CD4-positive, CD25-positive, alpha-beta regulatory T cell (primary cell): ENCODE measurements at regions not wholly inside any gene's neighbourhood (a gene's known extent, or its start where the extent isn't known, plus 50 kb on each side); places are given as distances from the start of the nearest gene placed in this dataset.

ENCODE experiments used
- ATAC-seq, 2 donors: fragments of 150-1000 bp; cut with Tn5 transposase; one replicate each; pipeline ENCODE4 v1.10.0; 2021; ENCODE audit warnings: low read depth in 2 of 2, moderate number of reproducible peaks in 2 of 2, moderate library complexity in 1 of 2
- DNase-seq, 3 donors: peaks; one replicate each; pipeline versions ENCODE4 v3.0.0 to v3.0.0-alpha.2; 2012 to 2022; ENCODE audit warnings: mixed read lengths in 1 of 3
- H3K27ac ChIP-seq: one replicate; pipeline ENCODE4 v1.7.0; 2013; ENCODE audit warnings: mild to moderate bottlenecking, low read length; ENCODE audit not compliant: insufficient read depth, poor library complexity, severe bottlenecking
- H3K27me3 ChIP-seq: one replicate; pipeline ENCODE4 v1.7.0; 2013; ENCODE audit warnings: low read length; ENCODE audit not compliant: control insufficient read depth, insufficient read depth
- H3K36me3 ChIP-seq: one replicate; pipeline ENCODE4 v1.7.0; 2013; ENCODE audit warnings: mild to moderate bottlenecking, low read length, moderate library complexity; ENCODE audit not compliant: control insufficient read depth, insufficient read depth
- H3K4me1 ChIP-seq: 2 replicates; pipeline ENCODE4 v1.7.0; 2013; ENCODE audit warnings: mild to moderate bottlenecking, low read length; ENCODE audit not compliant: insufficient read depth, control insufficient read depth, poor library complexity, severe bottlenecking
- H3K4me3 ChIP-seq: one replicate; pipeline ENCODE4 v1.7.0; 2013; ENCODE audit warnings: low read depth, mild to moderate bottlenecking, low read length, moderate library complexity
- H3K9me3 ChIP-seq, 2 experiments: 1 replicate in 1 of 2; 2 replicates in 1 of 2; pipeline ENCODE4 v1.7.0; 2013; ENCODE audit warnings: low read length in 2 of 2, mild to moderate bottlenecking in 1 of 2, moderate library complexity in 1 of 2; ENCODE audit not compliant: control insufficient read depth in 2 of 2
- H3K27ac Mint-ChIP-seq, 3 donors: one replicate each; pipeline ENCODE4 v1.8.0; 2020 to 2022; ENCODE audit warnings: mild to moderate bottlenecking in 3 of 3, mixed read lengths in 3 of 3, moderate library complexity in 2 of 3
- H3K27me3 Mint-ChIP-seq: one replicate; pipeline ENCODE4 v1.8.0; 2022; ENCODE audit warnings: mild to moderate bottlenecking, mixed read lengths
- H3K36me3 Mint-ChIP-seq: one replicate; pipeline ENCODE4 v1.8.0; 2020; ENCODE audit warnings: mixed read lengths
- H3K4me1 Mint-ChIP-seq, 4 donors: one replicate each; pipeline ENCODE4 v1.8.0; 2020 to 2022; ENCODE audit warnings: mixed read lengths in 4 of 4, mild to moderate bottlenecking in 1 of 4
- H3K4me3 Mint-ChIP-seq, 4 donors: one replicate each; pipeline ENCODE4 v1.8.0; 2020 to 2022; ENCODE audit warnings: mild to moderate bottlenecking in 4 of 4, mixed read lengths in 4 of 4, moderate library complexity in 3 of 4
- H3K9me3 Mint-ChIP-seq, 7 donors: one replicate each; pipeline ENCODE4 v1.8.0; 2020 to 2022; ENCODE audit warnings: mixed read lengths in 7 of 7, mild to moderate bottlenecking in 3 of 7, moderate library complexity in 2 of 7

DNA sequence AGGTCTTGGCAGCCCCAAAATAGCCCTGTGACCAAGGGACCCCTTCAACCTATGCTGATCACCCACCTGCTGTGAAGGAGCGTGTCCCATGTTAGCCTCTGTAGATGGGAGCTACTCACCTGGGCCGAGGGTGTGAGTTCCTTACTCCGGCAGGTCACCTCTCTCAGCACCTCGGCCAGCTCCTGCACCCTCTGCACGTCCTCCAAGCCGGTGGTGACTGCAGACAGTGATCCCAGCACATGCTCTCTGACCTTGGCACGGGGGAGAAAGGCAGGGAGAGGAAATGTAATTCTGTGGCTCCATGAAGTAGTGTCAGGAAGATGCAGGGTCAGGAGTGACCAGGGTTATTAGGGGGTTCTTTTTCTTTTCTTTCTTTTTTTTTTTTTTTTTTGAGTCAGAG is 67.7 kb upstream of the BCO1 start:
- Histone ChIP-seq H3K27ac (no peak overlapping the region), H3K36me3 (no peaks in the 10 kb centered on the region), H3K4me3 (no peak overlapping the region), H3K4me1 (no peaks in the 10 kb centered on the region), H3K9me3 (no peaks in the 10 kb centered on the region), H3K27me3 (no peaks in the 10 kb centered on the region)
- Mint-ChIP-seq H3K9me3 (peaks cover 0 to 3% (median 0%) of the 10 kb centered on the region in 7 donors), H3K27me3 (peaks cover 4% of the 10 kb centered on the region), H3K27ac (no peak overlapping the region), H3K4me1 (no peaks in the 10 kb centered on the region), H3K4me3 (no peak overlapping the region), H3K36me3 (no peaks in the 10 kb centered on the region)
- DNase-seq (no peak), ATAC-seq (no peak)

DNA sequence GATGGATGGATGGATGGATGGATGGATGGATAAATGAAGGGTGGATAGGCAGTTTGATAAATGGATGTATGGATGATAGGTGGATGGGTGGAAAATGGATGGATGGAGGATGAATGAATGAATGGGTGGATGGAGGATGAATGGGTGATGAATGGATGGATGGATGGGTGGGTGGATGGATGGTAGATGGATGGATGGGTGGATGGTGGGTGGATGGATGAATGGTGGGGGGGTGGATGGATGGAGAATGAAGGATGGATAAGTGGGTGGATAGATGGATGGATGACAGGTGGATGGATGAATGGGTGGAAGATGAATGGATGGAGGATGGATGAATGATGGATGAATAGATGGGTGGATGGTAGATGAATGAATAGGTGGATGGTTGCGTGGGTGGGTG is 70.1 kb upstream of the BCO1 start:
- no peak overlapping the region for H3K4me3 ChIP-seq
- no peak overlapping the region for H3K27ac Mint-ChIP-seq
- no peaks in the 10 kb centered on the region for H3K36me3 ChIP-seq
- DNase-seq (no peak), ATAC-seq (no peak)
- H3K27ac ChIP-seq, result no peak overlapping the region
- H3K4me1 ChIP-seq, result no peaks in the 10 kb centered on the region
- H3K4me3 Mint-ChIP-seq, result no peak overlapping the region
- peaks cover 4% of the 10 kb centered on the region for H3K27me3 Mint-ChIP-seq
- peaks cover 0 to 3% (median 0%) of the 10 kb centered on the region in 7 donors for H3K9me3 Mint-ChIP-seq
- no peaks in the 10 kb centered on the region for H3K27me3 ChIP-seq
- no peaks in the 10 kb centered on the region for H3K36me3 Mint-ChIP-seq
- no peaks in the 10 kb centered on the region for H3K4me1 Mint-ChIP-seq
- H3K9me3 ChIP-seq, result no peaks in the 10 kb centered on the region

DNA sequence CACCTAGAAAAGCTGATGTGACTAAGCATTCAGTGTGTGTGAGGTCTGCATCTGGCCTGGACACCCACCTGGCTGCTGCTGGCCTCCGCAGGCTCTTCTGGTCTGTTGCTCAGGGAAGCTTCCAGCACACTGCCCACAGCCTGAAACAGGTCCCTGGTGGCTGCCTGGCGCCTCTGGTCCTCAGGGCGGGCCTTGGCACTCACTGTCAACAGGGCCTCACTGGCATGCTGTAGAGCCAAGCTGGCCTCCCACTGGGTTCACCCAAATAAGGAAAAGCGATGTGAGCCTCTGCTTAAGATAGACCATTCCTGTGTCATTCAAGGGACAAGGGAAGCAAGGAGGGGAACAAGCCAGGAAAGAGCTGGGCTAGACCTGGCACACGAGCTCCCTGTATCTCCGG is 70.6 kb upstream of the BCO1 start:
- H3K36me3 Mint-ChIP-seq, result no peaks in the 10 kb centered on the region
- DNase-seq (no peak), ATAC-seq (no peak)
- H3K4me1 Mint-ChIP-seq, result no peaks in the 10 kb centered on the region
- H3K27ac ChIP-seq, result no peak overlapping the region
- no peaks in the 10 kb centered on the region for H3K27me3 ChIP-seq
- H3K4me3 Mint-ChIP-seq, result no peak overlapping the region
- H3K4me3 ChIP-seq, result no peak overlapping the region
- no peak overlapping the region for H3K27ac Mint-ChIP-seq
- H3K36me3 ChIP-seq, result no peaks in the 10 kb centered on the region
- peaks cover 4% of the 10 kb centered on the region for H3K27me3 Mint-ChIP-seq
- H3K9me3 ChIP-seq, result no peaks in the 10 kb centered on the region
- no peaks in the 10 kb centered on the region for H3K4me1 ChIP-seq
- peaks cover 0 to 3% (median 0%) of the 10 kb centered on the region in 7 donors for H3K9me3 Mint-ChIP-seq

DNA sequence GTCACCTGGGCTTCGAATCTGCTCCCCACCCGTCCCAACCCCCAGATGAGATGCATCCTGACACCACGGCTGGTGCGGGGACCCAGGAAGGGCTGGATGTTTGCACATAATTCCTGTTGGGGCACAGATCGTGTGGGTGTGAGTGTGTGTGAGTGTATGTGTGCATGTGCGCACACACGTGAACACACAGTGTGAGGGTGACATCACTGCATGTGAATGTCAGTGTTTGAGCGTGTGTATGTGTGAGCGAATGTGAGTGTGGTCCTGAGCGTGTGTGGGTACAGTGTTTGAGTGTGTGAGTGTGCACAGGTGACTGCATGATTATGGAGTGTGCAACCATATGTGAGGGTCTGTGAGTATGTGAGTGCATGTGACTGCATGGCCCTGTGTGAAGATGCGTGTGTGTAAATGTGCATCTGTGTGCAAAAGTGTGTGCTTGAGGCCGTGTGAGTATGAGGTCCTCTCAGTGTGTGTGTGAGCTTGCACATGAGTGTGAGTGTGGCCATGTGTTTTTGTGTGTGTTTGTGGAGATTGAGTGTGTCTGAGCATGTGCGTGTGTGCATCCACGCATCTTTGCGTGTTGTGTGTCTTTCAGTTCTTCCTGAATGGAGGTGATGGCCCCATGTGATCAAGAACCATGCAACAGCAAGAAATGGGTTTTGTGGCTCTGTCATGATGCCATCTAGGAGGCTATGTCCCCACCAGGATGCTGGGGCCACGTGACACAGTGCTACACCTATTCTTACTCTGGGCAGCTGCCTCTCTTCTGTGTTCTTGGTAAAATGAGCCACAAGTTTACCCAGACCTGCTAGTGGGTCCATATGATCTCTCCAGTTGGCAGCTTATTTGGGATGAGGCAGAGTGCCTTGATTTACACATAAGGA is 70.5 kb upstream of the GCSH start:
- Histone ChIP-seq H3K9me3 (no peaks in the 10 kb centered on the region), H3K27ac (no peak overlapping the region), H3K4me1 (no peaks in the 10 kb centered on the region), H3K36me3 (no peaks in the 10 kb centered on the region), H3K27me3 (no peaks in the 10 kb centered on the region), H3K4me3 (no peak overlapping the region)
- no peaks in the 10 kb centered on the region for H3K4me1 Mint-ChIP-seq
- ATAC-seq (no peak), DNase-seq (no peak)
- no peak overlapping the region for H3K4me3 Mint-ChIP-seq
- H3K36me3 Mint-ChIP-seq, result no peaks in the 10 kb centered on the region
- H3K27me3 Mint-ChIP-seq, result peaks cover 4% of the 10 kb centered on the region
- H3K9me3 Mint-ChIP-seq, result peaks cover 0 to 3% (median 0%) of the 10 kb centered on the region in 7 donors
- no peak overlapping the region for H3K27ac Mint-ChIP-seq

DNA sequence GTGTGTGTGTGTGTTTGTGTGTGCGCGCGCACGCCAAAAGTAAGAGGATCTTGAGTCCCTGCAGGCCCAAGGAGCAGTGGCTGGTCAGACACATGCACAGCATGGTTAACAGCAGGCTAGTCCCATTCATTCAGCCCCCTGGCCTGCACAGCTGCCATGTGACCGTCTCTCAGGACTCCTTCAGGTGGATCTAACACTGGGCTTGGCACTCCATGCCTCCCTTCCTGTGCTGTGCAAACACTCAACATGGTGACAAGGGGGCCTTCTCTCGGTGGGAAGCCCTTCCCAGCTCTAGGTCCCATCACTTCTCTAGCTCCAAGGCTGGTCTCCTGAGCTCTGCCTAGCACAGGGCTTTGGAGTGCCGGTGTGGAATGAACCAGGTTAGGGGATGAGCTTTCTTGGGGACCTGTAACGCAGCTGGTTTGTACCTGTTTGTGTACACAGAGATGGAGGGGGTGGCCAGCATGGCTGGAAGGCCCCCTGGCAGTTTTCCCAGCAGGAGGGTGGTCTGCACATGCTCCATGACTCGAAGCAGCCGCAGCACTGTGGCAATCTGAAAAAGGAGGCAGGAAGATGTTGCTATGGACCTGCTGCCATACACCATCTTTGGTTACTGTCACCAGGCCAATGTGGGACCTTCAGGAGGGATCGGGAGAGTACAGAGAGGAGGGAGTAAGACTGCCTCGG is 69.4 kb upstream of the GCSH start:
- no peak overlapping the region for H3K27ac Mint-ChIP-seq
- no peak for ATAC-seq
- no peaks in the 10 kb centered on the region for H3K4me1 Mint-ChIP-seq

DNA sequence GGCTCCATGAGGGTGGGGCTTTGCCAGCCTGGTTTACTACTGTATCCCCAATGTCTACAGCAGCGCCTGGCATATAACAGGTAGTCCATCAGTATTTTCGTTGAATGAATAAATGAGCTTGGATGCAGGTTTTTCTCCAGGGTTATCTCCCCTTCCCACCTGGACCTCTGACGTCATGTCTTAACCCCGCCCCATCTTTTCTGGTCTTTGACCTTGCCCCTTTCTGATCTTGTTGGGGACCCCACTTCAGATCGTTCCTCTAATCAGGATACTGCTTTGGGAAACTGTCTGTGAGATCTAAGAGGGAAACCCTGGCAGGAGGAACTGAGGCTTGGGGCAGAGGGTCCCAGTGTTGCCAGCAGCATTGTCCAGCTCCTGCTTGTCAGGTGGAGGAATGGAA is 68.8 kb upstream of the GCSH start:
- no peaks in the 10 kb centered on the region for H3K4me1 ChIP-seq
- no peak overlapping the region for H3K4me3 Mint-ChIP-seq
- H3K27me3 Mint-ChIP-seq, result peaks cover 3% of the 10 kb centered on the region
- no peaks in the 10 kb centered on the region for H3K4me1 Mint-ChIP-seq
- peaks cover 0 to 3% (median 0%) of the 10 kb centered on the region in 7 donors for H3K9me3 Mint-ChIP-seq
- H3K27me3 ChIP-seq, result no peaks in the 10 kb centered on the region
- DNase-seq (no peak), ATAC-seq (no peak)
- H3K27ac ChIP-seq, result no peak overlapping the region
- no peak overlapping the region for H3K27ac Mint-ChIP-seq
- no peaks in the 10 kb centered on the region for H3K36me3 Mint-ChIP-seq
- no peak overlapping the region for H3K4me3 ChIP-seq
- no peaks in the 10 kb centered on the region for H3K36me3 ChIP-seq
- no peaks in the 10 kb centered on the region for H3K9me3 ChIP-seq

More for the DNA sequence above, 69.4 kb upstream of the GCSH start:
- Mint-ChIP-seq H3K9me3 (peaks cover 0 to 3% (median 0%) of the 10 kb centered on the region in 7 donors), H3K4me3 (no peak overlapping the region), H3K36me3 (no peaks in the 10 kb centered on the region), H3K27me3 (no peaks in the 10 kb centered on the region)
- H3K27me3 ChIP-seq, result no peaks in the 10 kb centered on the region
- no peak overlapping the region for H3K4me3 ChIP-seq
- H3K9me3 ChIP-seq, result no peaks in the 10 kb centered on the region
- no peaks in the 10 kb centered on the region for H3K4me1 ChIP-seq
- DNase-seq, result no peak
- no peak overlapping the region for H3K27ac ChIP-seq
- H3K36me3 ChIP-seq, result no peaks in the 10 kb centered on the region

DNA sequence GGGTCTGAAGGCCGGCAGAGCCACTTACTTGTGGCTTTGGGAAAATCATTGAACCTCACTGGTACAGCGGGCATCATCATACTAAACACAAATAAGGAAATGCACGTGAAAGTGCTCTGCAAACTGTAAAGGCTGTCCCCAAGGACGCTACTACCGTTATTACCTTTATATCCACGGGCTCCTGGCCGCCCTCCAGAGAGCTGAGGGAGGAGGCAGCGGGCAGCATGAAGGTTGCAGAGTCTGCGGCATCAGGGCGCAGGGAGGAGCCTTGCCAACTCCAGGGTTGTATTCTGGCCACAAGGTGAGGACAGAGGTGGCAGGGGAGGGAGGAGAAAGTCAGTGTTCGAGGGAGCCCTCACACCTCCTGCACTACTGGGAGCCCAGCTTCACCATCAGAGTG is 68.3 kb upstream of the GCSH start:
- no peak overlapping the region for H3K4me3 ChIP-seq
- no peaks in the 10 kb centered on the region for H3K9me3 ChIP-seq
- H3K27me3 ChIP-seq, result no peaks in the 10 kb centered on the region
- peaks cover 0 to 3% (median 0%) of the 10 kb centered on the region in 7 donors for H3K9me3 Mint-ChIP-seq
- H3K4me3 Mint-ChIP-seq, result no peak overlapping the region
- DNase-seq (no peak), ATAC-seq (no peak)
- no peaks in the 10 kb centered on the region for H3K36me3 ChIP-seq
- peaks cover 5% of the 10 kb centered on the region for H3K27me3 Mint-ChIP-seq
- H3K27ac ChIP-seq, result no peak overlapping the region
- no peaks in the 10 kb centered on the region for H3K4me1 ChIP-seq
- no peaks in the 10 kb centered on the region for H3K36me3 Mint-ChIP-seq
- no peak overlapping the region for H3K27ac Mint-ChIP-seq
- no peaks in the 10 kb centered on the region for H3K4me1 Mint-ChIP-seq
